ENCODE measurements at regions not wholly inside any gene's neighbourhood (a gene's known extent, or its start where the extent isn't known, plus 50 kb on each side); places are given as distances from the start of the nearest gene placed in this dataset.

DNA sequence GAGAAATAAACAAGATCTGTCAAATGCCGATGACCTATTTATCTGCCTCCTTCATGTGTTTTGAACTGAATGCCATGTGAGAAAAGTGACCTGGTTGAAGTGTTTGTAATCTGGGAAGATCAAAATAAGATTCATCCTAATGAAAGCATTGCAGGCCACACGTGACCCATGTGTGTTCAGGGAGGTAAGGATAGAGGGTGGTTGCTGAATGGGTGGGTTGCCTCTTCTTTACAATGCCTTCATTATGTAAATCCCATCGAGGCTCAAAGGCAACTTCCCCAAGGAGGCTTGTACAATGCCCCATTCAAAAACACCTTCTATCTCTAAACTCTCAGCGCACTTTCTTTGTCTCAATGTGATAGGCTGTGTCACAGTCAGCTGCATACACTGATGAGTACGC is 273.1 kb downstream of the LRATD1 start:
- TF ChIP-seq POLR2AphosphoS5 (IDR thresholded peaks at IDR 0.05; ENCODE audit: borderline replicate concordance, low read depth, low read length) (no peak), EZH2 (IDR thresholded peaks at IDR 0.05) (no peak)
